H1 (cell line): ENCODE measurements at regions not wholly inside any gene's neighbourhood (a gene's known extent, or its start where the extent isn't known, plus 50 kb on each side); places are given as distances from the start of the nearest gene placed in this dataset.

Experiments
- CTCF ChIA-PET: fragments of 300-600 bp; sonication (Branson Sonifier 250); formaldehyde crosslinking; loops from one replicate; lab custom pipeline; 2021; ENCODE audit not compliant: partially characterized antibody; lab: Charles Lee
- POLR2A ChIA-PET: fragments of 300-600 bp; sonication (Branson Sonifier 250); formaldehyde crosslinking; loops from one replicate; lab custom pipeline; 2021; ENCODE audit warnings: inconsistent platforms; ENCODE audit not compliant: partially characterized antibody; lab: Charles Lee
- DNase-seq, 2 experiments: peaks; one replicate each; pipeline versions ENCODE4 v3.0.0 to v3.0.0-alpha.2; 2010 to 2022; ENCODE audit warnings: low spot score in 2 of 2, low read depth in 1 of 2, mixed read lengths in 1 of 2
- FAIRE-seq: peaks from 2 replicates; lab custom pipeline; 2011; peaks lifted over from hg19 to GRCh38; lab: Jason Lieb, UNC
- H2AFZ ChIP-seq: 2 replicates; pipeline ENCODE4 v1.8.1; 2012; ENCODE audit warnings: low read length, inconsistent platforms
- H2AK5ac ChIP-seq: 2 replicates; pipeline ENCODE4 v1.6.1; 2013; ENCODE audit warnings: low read depth, low read length
- H2BK120ac ChIP-seq: replicated peaks from 2 replicates; pipeline ENCODE3; 2013; ENCODE audit warnings: low read depth, low read length, inconsistent platforms
- H2BK12ac ChIP-seq: 2 replicates; pipeline ENCODE4 v1.6.1; 2013; ENCODE audit warnings: low read depth, low read length
- H2BK15ac ChIP-seq: 2 replicates; pipeline ENCODE4 v1.6.1; 2013; ENCODE audit warnings: low read length
- H2BK20ac ChIP-seq: 2 replicates; pipeline ENCODE4 v1.6.1; 2013; ENCODE audit warnings: low read length
- H2BK5ac ChIP-seq: 2 replicates; pipeline ENCODE4 v1.6.1; 2013; ENCODE audit warnings: low read depth, low read length
- H3K14ac ChIP-seq: 2 replicates; pipeline ENCODE4 v1.6.1; 2013; ENCODE audit warnings: inconsistent platforms; ENCODE audit not compliant: insufficient read length
- H3K18ac ChIP-seq: 2 replicates; pipeline ENCODE4 v1.6.1; 2013; ENCODE audit warnings: low read length; ENCODE audit errors: extremely low read depth
- H3K23ac ChIP-seq: 2 replicates; pipeline ENCODE4 v1.6.1; 2013; ENCODE audit warnings: inconsistent platforms; ENCODE audit not compliant: insufficient read length
- H3K23me2 ChIP-seq: 2 replicates; pipeline ENCODE4 v1.6.1; 2013; ENCODE audit warnings: low read depth, low read length
- H3K27ac ChIP-seq: 2 replicates; pipeline ENCODE4 v1.6.1; 2011; ENCODE audit warnings: low read depth, low read length, inconsistent platforms
- H3K27me3 ChIP-seq, 4 experiments: replicated peaks in 1 of 4; 1 replicate in 1 of 4; 2 replicates in 3 of 4; pipeline versions ENCODE4 v1.6.1 to v1.8.1; 2011 to 2013; ENCODE audit warnings: low read length in 3 of 4, mild to moderate bottlenecking in 3 of 4, inconsistent platforms in 2 of 4, mixed read lengths in 2 of 4, moderate library complexity in 1 of 4; ENCODE audit not compliant: control insufficient read depth in 3 of 4, insufficient read depth in 3 of 4; ENCODE audit errors: extremely low read depth in 1 of 4
- H3K36me3 ChIP-seq, 4 experiments: 2 replicates each; pipeline versions ENCODE4 v1.6.1 to v1.8.1; 2011 to 2013; ENCODE audit warnings: mild to moderate bottlenecking in 4 of 4, low read length in 3 of 4, moderate library complexity in 2 of 4, control low read depth in 1 of 4, inconsistent platforms in 1 of 4; ENCODE audit not compliant: insufficient read depth in 4 of 4, control insufficient read depth in 2 of 4
- H3K4ac ChIP-seq: replicated peaks from 2 replicates; pipeline ENCODE3; 2013; ENCODE audit warnings: low read length, low read depth, mixed read lengths, inconsistent platforms; ENCODE audit not compliant: insufficient read length
- H3K4me1 ChIP-seq, 4 experiments: replicated peaks in 1 of 4; 1 replicate in 1 of 4; 2 replicates in 3 of 4; pipeline versions ENCODE4 v1.6.1 to v1.8.1; 2011 to 2013; ENCODE audit warnings: low read length in 3 of 4, inconsistent platforms in 2 of 4, mixed read lengths in 1 of 4; ENCODE audit not compliant: insufficient read depth in 4 of 4, control insufficient read depth in 3 of 4
- H3K4me2 ChIP-seq, 2 experiments: 2 replicates each; pipeline versions ENCODE4 v1.6.1 to v1.8.1; 2011 to 2013; ENCODE audit warnings: low read depth in 2 of 2, low read length in 2 of 2, control low read depth in 1 of 2, inconsistent platforms in 1 of 2, mild to moderate bottlenecking in 1 of 2; ENCODE audit not compliant: insufficient read depth in 1 of 2
- H3K4me3 ChIP-seq, 4 experiments: fragments of 200-600, 300-600 bp in 1 of 4; sonication (generic), shearing (Covaris generic), sonication (Bioruptor Twin) in 1 of 4; 2 replicates each; pipeline versions ENCODE4 v1.5.1 to v1.8.1; 2011 to 2016; ENCODE audit warnings: low read length in 4 of 4, low read depth in 3 of 4, control low read depth in 2 of 4, inconsistent platforms in 2 of 4, mild to moderate bottlenecking in 2 of 4, mixed read lengths in 1 of 4, moderate library complexity in 1 of 4; ENCODE audit not compliant: insufficient read depth in 2 of 4; ENCODE audit errors: extremely low read depth in 1 of 4
- H3K56ac ChIP-seq: replicated peaks from 2 replicates; pipeline ENCODE3; 2013; ENCODE audit warnings: low read depth, mild to moderate bottlenecking, mixed read lengths, low read length, inconsistent platforms; ENCODE audit not compliant: insufficient read length
- H3K79me1 ChIP-seq: 2 replicates; pipeline ENCODE4 v1.6.1; 2013; ENCODE audit warnings: low read depth, low read length, control low read depth
- H3K79me2 ChIP-seq, 2 experiments: 2 replicates each; pipeline versions ENCODE4 v1.6.1 to v1.8.1; 2012 to 2013; ENCODE audit warnings: low read length in 2 of 2, mild to moderate bottlenecking in 2 of 2, inconsistent platforms in 1 of 2; ENCODE audit not compliant: insufficient read depth in 2 of 2, control insufficient read depth in 1 of 2
- H3K9ac ChIP-seq, 4 experiments: replicated peaks in 1 of 4; 1 replicate in 1 of 4; 2 replicates in 3 of 4; pipeline versions ENCODE4 v1.6.1 to v1.8.1; 2011 to 2013; ENCODE audit warnings: low read depth in 3 of 4, low read length in 3 of 4, control low read depth in 2 of 4, mild to moderate bottlenecking in 2 of 4, moderate library complexity in 2 of 4, inconsistent platforms in 1 of 4; ENCODE audit errors: extremely low read depth in 1 of 4
- H3K9me3 ChIP-seq, 2 experiments: 2 replicates each; pipeline versions ENCODE4 v1.6.1 to v1.8.1; 2012 to 2013; ENCODE audit warnings: mild to moderate bottlenecking in 2 of 2, moderate library complexity in 2 of 2, control low read depth in 1 of 2, inconsistent platforms in 1 of 2, low read depth in 1 of 2, low read length in 1 of 2, mixed read lengths in 1 of 2; ENCODE audit not compliant: insufficient read depth in 2 of 2
- H4K20me1 ChIP-seq, 2 experiments: replicated peaks in 1 of 2; 2 replicates each; pipeline versions ENCODE3 to v1.8.1; 2011 to 2013; ENCODE audit warnings: inconsistent platforms in 2 of 2, low read length in 2 of 2, mild to moderate bottlenecking in 1 of 2; ENCODE audit not compliant: insufficient read depth in 2 of 2, control insufficient read depth in 1 of 2
- H4K5ac ChIP-seq: 2 replicates; pipeline ENCODE4 v1.6.1; 2013; ENCODE audit warnings: low read length, low read depth, mixed read lengths, inconsistent platforms; ENCODE audit not compliant: insufficient read length
- H4K8ac ChIP-seq: 2 replicates; pipeline ENCODE4 v1.8.0; 2013; ENCODE audit warnings: mild to moderate bottlenecking, moderate library complexity, low read length, inconsistent platforms; ENCODE audit not compliant: insufficient read depth; ENCODE audit errors: extremely low read depth
- H4K91ac ChIP-seq: replicated peaks from 2 replicates; pipeline ENCODE3; 2013; ENCODE audit warnings: low read length, mixed read lengths, inconsistent platforms; ENCODE audit not compliant: insufficient read length
- KDM4A ChIP-seq: IDR thresholded peaks from one replicate; pipeline ENCODE4 v1.7.1; 2012; ENCODE audit warnings: low read depth, mild to moderate bottlenecking, moderate library complexity, low read length, inconsistent platforms; ENCODE audit not compliant: severe bottlenecking
- SIX5 ChIP-seq: IDR thresholded peaks from 2 replicates; pipeline ENCODE4 v1.6.1; 2011; ENCODE audit warnings: mild to moderate bottlenecking, low read depth, low read length
- WGBS, 2 experiments: shearing (Covaris generic) in 1 of 2; methylation state at CpG; one replicate each; pipeline versions ENCODE4 v1.1.6 to v1.1.7; 2013 to 2015; ENCODE audit warnings: low lambda C conversion rate in 2 of 2, mixed read lengths in 2 of 2, inconsistent platforms in 1 of 2, low coverage in 1 of 2, missing lambda C conversion rate in 1 of 2; ENCODE audit not compliant: insufficient replicate concordance in 2 of 2, insufficient coverage in 1 of 2, insufficient read length in 1 of 2; ENCODE audit errors: extremely low coverage in 1 of 2, missing lambda C conversion rate in 1 of 2; 5-methylcytosine and 5-hydroxymethylcytosine counted together

DNA sequence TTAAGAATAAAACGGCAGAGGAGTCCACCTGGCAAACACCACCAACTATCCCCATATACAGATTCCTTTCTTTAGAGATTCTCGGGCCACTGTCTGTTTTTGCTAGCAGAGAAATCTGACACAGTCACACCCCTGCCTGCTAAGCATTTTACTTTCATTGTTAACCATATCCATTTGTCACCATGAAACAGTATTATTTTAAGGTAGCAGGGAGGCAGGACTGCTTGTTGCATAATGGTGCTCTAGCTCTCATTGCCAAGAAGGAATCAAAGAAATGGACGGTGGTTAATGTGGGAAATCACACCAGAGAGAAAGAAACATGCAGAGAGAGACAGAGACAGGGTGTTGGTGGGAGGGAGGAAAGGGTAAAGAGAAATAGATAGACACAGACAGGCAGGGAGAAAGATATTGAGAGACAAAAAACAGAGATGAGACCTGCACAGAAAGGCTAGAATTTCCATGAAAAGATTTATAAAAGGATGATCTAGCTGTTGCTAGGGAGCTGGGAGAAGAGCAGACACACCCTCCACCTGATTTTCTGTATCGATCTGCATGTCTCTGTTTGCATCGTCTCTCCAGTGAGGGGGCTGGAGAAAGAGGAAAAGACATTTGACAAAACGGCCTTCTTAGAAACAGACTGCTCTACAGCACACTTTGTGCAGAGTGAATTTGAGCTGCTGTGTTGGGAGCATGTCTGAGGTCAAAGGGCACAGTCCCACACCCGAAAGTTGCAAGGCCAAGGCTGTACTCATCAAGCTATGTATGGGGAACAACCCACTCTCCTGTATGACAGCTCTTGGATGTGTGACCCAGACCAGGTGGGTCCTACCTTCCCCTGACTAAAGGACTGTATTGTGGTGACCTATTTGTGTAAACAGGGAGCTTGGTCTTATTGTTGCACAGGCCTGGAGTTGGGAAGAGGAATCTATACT, 303.1 kb downstream of the FZD1 start:
- no peak for FAIRE-seq
- Histone ChIP-seq H2AK5ac (no peak overlapping the region), H3K79me2 (no peaks in the 10 kb centered on the region), H3K4me1 (no peaks in the 10 kb centered on the region; a peak in 2 of 7 replicates), H4K8ac (no peak overlapping the region), H3K23ac (no peak overlapping the region), H3K14ac (no peak overlapping the region), H3K27ac (no peak overlapping the region), H3K56ac (no peak overlapping the region)
- POLR2A ChIA-PET: interaction anchor here (1.3 to 1.4 kb wide), 2 partner anchors 11 to 13 kb away, joined by 3 read pairs; no protein-coding TSS in a partner anchor
- TF ChIP-seq KDM4A: no peak
- no peak for TF ChIP-seq SIX5
- TF ChIP-seq, all 59 proteins: peak for 0
- Histone ChIP-seq H2BK15ac (no peak overlapping the region), H3K18ac (no peak overlapping the region), H3K4me2 (no peak overlapping the region), H4K5ac (no peak overlapping the region), H3K36me3 (no peaks in the 10 kb centered on the region), H2AFZ (no peak overlapping the region), H4K91ac (no peak overlapping the region), H3K9ac (no peak overlapping the region), H3K9me3 (no peaks in the 10 kb centered on the region), H2BK20ac (no peak overlapping the region), H3K4ac (no peak overlapping the region), H4K20me1 (no peaks in the 10 kb centered on the region), H3K79me1 (no peaks in the 10 kb centered on the region), H3K23me2 (no peaks in the 10 kb centered on the region; the same call in none of the 2 replicates), H2BK120ac (no peak overlapping the region), H2BK12ac (no peak overlapping the region), H3K4me3 (no peak overlapping the region), H3K27me3 (no peaks in the 10 kb centered on the region), H2BK5ac (no peak overlapping the region)
- CTCF ChIA-PET: interaction anchor here (0.5 to 1.2 kb wide), 3 partner anchors 9 to 360 kb away, joined by 3 to 4 read pairs (median 3); no protein-coding TSS in a partner anchor
- no peak for DNase-seq
- WGBS, 2 experiments: 81% methylated on average over 7 of the region's 7 CpGs; no CpG with 5 or more reads in 1 of the 2 experiments
